AG20443 (cell line): ENCODE measurements at regions not wholly inside any gene's neighbourhood (a gene's known extent, or its start where the extent isn't known, plus 50 kb on each side); places are given as distances from the start of the nearest gene placed in this dataset.

ENCODE experiments used
- DNase-seq: peaks from one replicate; pipeline ENCODE4 v3.0.0; 2012; ENCODE audit warnings: low spot score, mixed read lengths

- no peak for DNase-seq
Observed at GRCh38 chr4:26071688-26072087, 157.7 kb downstream of the SMIM20 start.

- DNase-seq, result no peak
Observed at GRCh38 chr4:26073886-26074560, 160.0 kb downstream of the SMIM20 start.

- DNase-seq, result no peak
Observed at GRCh38 chr4:26074712-26075430, 160.9 kb downstream of the SMIM20 start.

DNA sequence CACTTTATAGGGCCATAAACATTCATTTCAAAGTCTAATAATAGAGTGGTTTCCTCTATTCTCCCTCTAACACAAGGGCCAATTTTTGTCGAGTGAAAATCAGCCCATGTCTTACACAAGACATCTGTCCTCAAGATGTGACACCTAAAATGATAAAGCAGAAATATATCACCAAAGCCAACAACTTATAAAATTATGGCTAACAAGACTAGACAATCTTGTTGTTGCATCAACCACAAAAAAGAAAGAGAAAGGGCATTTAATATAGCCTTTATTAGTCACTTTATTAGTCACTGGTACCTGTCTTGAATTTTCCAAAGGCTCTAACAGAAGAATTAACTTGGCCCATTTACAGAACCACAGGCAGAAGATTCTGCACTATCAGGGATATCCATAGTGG, 161.6 kb downstream of the SMIM20 start:
- no peak for DNase-seq

DNA sequence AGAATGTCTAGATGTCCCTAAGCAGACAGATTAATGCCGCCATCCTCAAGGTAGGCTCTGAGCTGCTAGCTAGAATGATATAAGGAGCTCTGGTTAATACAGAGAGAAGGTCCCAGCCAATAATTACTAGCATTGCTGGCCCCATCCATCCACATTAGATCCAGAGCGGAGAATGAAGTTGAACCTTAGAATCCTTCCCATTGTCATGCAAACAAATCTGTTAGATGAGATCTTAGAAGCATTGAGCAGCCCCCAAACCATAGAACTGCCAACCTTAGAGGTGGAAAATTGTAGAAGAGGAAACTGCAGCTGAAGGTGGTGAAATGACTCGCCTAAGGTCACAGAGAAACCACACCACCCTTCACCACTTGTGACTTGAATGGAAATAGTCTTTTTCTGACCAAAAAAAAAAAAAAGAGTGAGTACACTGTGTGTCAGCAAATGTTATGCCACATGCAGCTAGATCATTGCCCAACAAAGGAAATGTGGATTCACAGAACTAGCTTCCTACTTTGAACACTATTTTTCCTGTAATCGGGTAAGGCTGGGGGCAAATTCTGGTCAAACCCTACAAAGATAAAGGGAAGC, 162.1 kb downstream of the SMIM20 start:
- DNase-seq, result no peak

- no peak for DNase-seq
Observed at GRCh38 chr4:26076896-26077295, 162.9 kb downstream of the SMIM20 start.

DNA sequence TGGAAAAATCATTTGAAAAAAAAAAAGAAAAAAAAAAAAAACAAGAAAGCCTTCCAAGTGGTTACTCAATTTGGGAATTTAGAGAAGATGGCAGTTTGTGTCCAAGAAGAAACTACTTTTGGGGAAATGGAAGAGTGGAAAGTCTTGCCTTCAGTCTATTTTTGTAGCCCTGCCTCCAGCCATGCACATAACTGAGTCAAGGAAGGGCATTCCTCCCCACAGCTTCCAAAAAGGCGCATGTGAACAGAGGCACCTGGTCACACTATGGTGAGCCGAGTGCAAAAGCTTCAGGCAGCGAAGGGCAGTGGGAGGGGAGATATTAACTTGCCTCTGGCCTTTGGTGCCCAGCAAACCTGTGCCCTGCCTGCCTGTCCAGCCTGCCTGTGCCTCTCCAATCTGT, 163.7 kb downstream of the SMIM20 start:
- no peak for DNase-seq

DNA sequence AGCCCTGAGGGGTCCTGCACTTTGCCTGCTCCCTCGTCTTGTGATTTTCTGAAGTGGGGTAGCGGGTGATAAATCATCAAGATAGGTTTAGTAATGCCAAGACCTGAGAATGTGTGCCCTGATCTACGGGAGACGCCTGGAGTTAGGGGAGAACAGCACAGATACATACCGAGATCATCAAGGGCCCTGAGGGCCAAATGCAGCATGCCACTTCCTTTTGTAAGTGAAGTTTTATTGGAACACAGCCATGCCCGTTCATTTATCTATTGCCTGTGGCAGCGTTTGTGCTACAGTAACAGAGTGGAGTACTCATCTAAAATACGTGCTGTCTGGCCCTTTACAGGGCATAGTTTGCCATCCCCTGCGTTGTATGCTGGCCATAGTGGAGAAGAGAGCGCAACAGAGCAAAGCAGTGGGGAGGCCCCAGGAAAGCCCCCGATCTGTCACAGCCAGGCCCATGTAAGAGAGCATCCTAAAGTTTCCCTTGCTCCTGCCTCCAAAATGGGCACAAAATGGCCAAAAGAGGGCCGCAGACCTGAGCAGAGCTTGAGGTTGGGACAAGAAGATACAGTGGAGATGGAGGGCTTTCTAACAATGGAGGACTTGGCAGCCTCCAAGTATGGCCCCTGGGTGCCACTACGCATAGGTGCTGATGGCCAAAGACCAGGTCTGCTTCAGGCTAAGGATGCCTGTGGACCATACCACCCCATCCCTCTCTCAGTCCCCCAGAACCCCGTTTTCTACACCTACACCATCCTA, 167.0 kb downstream of the SMIM20 start:
- DNase-seq, result no peak

GRCh38 chr4:26081795-26082498, 167.9 kb downstream of the SMIM20 start:
- DNase-seq, result peak; percentile 36

- DNase-seq, result no peak
Observed at GRCh38 chr4:26082565-26082964, 168.5 kb downstream of the SMIM20 start.

- DNase-seq, result peak; percentile 80
Observed at GRCh38 chr4:26083987-26084386, 170.0 kb downstream of the SMIM20 start.

DNA sequence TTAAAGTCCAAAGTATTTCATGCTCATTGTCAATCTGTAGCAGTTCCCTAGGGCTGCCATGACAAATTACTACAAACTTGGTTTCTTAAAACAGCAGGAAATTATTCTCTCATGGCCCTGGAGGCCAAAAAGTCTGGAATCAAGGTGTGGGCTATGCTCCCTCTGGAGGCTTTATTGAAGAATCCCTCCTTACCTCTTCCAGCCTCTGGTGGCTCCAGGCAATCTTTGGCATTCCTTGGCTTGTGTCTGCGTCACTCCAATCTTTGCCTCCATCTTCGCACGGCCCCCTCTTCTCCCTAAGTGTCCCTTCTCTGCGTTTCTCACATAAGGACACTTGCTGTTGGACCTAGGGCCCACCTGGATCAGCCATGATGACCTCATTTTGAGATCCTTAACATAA, 170.4 kb downstream of the SMIM20 start:
- DNase-seq, result no peak

GRCh38 chr4:26085551-26085950, 171.5 kb downstream of the SMIM20 start:
- DNase-seq, result no peak

GRCh38 chr4:26086621-26087441, 172.8 kb downstream of the SMIM20 start:
- peak; percentile 21 for DNase-seq

- peak; percentile 49 for DNase-seq
Observed at GRCh38 chr4:26088433-26088928, 174.5 kb downstream of the SMIM20 start.

- no peak for DNase-seq
Observed at GRCh38 chr4:26093551-26093950, 179.5 kb downstream of the SMIM20 start.

- no peak for DNase-seq
Observed at GRCh38 chr4:26094076-26094475, 180.1 kb downstream of the SMIM20 start.

DNA sequence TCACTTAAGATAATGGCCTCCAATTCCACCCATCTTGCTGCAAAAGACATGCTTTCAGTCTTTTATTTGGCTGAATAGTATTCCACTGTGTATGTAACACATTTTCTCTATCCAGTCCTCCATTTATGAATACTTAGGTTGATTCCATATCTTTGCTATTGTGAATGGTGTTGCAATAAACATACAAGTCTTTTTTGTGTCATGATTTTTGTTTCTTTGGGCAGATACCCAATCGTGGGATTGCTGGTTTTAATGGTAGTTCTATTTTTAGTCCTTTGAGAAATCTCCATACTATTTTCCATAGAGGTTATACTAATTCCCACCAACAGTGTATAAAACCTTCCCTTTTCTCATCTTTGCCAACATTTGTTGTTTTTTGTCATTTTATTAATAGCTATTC, 180.9 kb downstream of the SMIM20 start:
- DNase-seq, result no peak

DNA sequence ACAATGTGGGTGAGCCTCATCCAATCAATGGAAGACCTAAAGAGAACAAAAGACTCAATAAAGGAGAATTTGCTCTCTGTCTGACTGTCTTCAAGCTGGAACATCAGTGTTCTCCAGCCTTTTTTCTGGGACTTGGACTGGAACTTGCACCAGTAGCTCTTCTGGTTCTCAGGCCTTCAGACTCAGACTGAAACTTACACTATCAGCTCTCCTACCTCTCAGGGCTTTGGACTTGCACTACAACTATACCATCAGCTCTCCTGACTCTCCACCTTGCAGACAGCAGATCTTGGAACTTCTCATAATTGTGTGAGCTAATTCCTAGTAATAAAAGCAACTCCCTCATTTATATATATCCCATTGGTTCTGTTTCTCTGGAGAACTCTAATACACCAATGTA, 185.9 kb downstream of the SMIM20 start:
- no peak for DNase-seq

DNA sequence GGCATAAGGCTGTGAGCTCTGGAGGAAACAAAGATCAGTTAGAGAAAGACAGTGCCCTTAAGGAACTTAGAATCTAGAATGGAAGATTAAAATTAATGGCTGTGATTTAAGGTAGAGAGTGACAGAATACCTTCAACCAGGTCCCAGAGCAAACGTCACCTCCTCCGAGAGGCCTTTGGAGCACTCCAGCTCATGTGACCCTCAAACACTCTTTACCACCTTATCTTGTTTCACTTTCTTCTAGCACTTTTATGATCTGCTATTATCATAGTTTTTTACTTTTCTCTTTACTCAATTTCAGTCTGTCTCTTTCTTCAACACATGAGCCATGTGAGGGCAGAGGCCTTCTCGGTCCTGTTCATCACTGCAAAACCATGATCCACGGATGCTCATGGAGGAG, 187.0 kb downstream of the SMIM20 start:
- DNase-seq, result no peak
